Stimulated activated naive CD4-positive, alpha-beta T cell (primary cell): ENCODE measurements at regions not wholly inside any gene's neighbourhood (a gene's known extent, or its start where the extent isn't known, plus 50 kb on each side); places are given as distances from the start of the nearest gene placed in this dataset.
"Not testable (repeated sequence)": the region's sequence is repeated elsewhere in the genome, so short reads cannot be mapped to it uniquely, and the experiment has no call there.

Source experiments
- DNase-seq, 6 experiments: peaks; one replicate each; lab custom pipeline; 2025; lab: John Stamatoyannopoulos, UW

GRCh38 chr9:41623666-41624065 is 434.5 kb upstream of the ZNG1F start:
- not testable (repeated sequence) for DNase-seq

GRCh38 chr9:41619254-41619653 is 430.1 kb upstream of the ZNG1F start:
- DNase-seq: not testable (repeated sequence)

GRCh38 chr9:41606961-41607547 is 417.9 kb upstream of the ZNG1F start:
- DNase-seq: not testable (repeated sequence)

GRCh38 chr9:41565572-41565971 is 376.5 kb upstream of the ZNG1F start:
- DNase-seq: not testable (repeated sequence)
